GM18867 (cell line): ENCODE measurements at regions not wholly inside any gene's neighbourhood (a gene's known extent, or its start where the extent isn't known, plus 50 kb on each side); places are given as distances from the start of the nearest gene placed in this dataset.
"Not testable (repeated sequence)": the region's sequence is repeated elsewhere in the genome, so short reads cannot be mapped to it uniquely, and the experiment has no call there.

ENCODE experiments used
- ATAC-seq: cut with Tn5 transposase; IDR thresholded peaks from one replicate; pipeline ENCODE4 v1.9.1; 2021; ENCODE audit warnings: mild to moderate bottlenecking, moderate library complexity; ENCODE audit not compliant: unreplicated experiment

GRCh38 chr2:215667585-215668377 is 231.9 kb upstream of the FN1 start:
- ATAC-seq = no peak

GRCh38 chr2:215664847-215665525 is 229.1 kb upstream of the FN1 start:
- peak; percentile 70 for ATAC-seq

GRCh38 chr2:215662715-215663114 is 226.8 kb upstream of the FN1 start:
- ATAC-seq = no peak

DNA sequence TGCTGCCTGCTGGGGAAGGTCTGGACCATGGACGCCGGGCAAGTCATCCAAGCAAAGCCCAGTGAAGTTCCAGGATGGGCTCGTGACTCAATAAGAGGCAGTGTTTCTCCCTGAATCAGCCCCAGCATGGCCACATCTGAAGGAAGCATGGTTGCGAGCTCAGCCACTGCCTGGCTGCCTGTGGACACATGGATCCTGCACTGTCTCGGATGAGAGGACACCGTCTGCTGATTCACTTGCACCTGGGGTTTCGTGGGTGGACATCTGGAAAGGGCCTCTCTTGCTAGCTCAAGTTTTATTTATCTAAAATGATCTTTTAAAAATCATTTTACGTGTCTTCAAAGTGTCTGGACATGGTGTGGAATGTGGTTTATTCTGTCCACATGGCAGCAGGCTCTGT is 224.8 kb upstream of the FN1 start:
- no peak for ATAC-seq

DNA sequence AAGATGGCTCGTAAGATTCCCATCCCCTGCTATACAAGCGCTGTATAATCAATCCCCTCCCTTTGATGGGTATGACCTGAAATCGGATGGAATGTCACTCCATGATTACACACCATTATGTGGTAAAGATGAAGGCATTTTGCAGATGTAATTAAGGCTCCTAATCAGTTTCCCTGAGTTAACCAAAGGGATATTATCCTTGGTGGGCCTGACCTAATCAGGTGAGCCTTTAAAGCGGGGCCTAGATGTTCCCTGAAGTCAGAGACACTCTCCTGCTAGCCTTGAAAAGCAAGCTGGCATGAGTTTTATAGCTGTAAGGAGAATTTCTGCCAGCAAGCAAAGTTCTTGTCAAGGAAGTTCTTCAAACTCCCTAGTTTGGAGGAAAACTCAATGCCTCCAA is 223.8 kb upstream of the FN1 start:
- ATAC-seq = no peak

- ATAC-seq = no peak
These were observed 222.9 kb upstream of the FN1 start for GRCh38 chr2:215658635-215659305.

DNA sequence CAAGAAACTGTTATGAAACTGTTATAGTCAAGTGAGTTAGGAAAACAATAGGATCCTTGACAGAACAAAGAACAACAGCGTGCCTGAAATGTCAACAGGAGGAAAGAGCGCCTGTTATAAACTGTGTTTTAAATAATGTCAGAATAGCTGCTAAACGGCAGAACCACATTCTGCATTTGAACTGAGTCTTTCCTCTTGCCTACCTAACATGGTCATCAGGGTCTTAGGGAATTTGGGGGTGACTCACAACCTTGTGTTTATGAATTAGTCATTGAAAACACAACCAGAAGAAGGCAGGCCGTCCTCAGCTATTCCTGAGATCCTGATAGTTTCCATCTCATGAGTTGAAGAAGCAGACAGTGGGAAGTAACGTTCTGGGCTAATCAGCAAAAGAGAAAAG is 222.0 kb upstream of the FN1 start:
- ATAC-seq = no peak

- ATAC-seq = no peak
These were observed 218.4 kb upstream of the FN1 start for GRCh38 chr2:215654148-215654819.

DNA sequence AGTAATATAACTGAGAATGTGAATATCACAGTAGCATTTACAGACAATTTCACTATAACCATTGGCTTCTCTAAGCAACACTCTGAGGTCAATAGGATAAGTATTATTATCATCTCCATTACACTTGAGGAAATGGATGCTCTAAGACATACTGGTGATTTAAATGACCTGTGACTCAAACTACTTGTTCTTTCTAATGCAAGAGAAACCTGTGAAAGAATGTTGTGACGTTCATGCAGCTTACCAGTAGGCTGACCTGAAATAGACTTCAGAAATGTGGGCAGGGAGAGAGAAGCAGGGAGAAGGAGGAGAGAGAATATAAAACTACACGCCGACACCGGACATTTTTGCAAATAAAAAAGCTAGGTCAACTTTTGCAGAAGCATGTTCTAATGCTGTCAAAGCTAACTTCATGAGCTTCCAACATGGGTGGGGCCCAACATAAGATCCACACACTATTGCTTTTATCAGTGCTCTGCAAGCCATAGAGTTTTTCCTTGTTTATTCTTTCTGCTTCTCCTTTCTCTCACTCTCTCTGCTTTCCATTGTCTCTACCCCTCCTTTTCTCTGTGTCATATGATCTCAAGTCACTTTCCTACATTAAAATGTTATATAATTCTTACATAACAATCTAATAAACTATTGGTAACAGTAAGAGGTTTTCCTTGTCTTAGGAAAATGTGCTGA is 217.6 kb upstream of the FN1 start:
- no peak for ATAC-seq

GRCh38 chr2:215652388-215652787 is 216.5 kb upstream of the FN1 start:
- no peak for ATAC-seq

DNA sequence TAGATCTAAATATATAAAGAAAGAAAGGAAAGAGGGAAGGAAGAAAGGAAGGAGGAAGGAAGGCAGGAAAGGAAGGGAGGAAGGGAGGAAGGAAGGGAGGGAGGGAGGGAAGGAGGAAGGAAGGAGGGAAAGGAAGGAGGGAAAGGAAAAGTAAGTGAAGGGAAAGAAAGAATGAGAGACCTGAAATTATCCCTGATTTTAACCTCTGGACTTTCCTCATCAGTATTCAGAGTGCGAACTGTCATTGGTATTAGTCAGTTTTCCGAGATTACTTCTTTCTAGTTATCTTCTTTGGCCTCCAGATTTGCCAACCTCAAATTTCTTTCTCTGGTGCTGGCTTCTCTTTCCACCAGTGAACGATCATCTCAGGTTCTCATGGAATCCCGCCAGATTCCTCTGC is 215.5 kb upstream of the FN1 start:
- ATAC-seq = no peak

- ATAC-seq = no peak
These were observed 208.5 kb upstream of the FN1 start for GRCh38 chr2:215644233-215644897.

DNA sequence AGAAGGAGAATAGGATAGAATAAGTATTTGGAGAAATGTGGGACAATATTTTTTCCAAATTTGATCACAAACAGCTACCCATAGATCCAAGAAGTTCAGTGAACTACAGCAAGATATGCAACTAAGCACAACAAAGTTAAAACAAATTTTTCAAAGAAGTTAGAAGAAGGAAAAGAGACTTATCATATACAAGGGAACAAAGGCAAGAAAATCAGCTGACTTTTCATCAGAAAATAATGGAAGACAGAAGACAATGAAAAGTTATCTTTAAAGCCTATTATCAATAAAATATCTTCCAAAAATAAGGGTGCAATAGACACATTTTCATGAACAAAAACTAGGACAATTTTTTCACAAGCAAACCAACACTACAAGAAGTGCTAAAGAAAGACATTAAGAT is 202.8 kb upstream of the FN1 start:
- no peak for ATAC-seq

DNA sequence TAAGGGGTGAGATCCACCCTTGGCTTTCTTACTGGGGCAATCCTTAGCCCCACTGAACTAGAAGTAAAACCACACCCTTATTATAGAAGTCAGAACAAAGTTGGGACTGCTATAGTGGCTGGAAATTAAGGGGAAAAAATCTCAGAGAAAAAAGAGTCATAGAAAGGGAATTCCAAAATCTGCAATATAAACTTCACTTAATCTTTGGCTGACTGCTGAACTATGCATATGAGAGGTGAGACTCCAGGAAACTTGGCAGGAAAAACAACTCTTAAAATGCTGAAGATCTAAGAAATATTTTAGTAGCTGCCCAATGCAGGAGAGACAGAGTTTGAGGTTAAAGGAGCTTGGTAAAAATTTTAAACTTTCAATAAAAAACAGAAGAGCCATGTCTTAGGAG is 201.8 kb upstream of the FN1 start:
- ATAC-seq = no peak

- no peak for ATAC-seq
These were observed 200.9 kb upstream of the FN1 start for GRCh38 chr2:215636816-215637215.

- no peak for ATAC-seq
These were observed 199.9 kb upstream of the FN1 start for GRCh38 chr2:215635788-215636139.

- ATAC-seq = no peak
These were observed 199.4 kb upstream of the FN1 start for GRCh38 chr2:215635071-215635787.

DNA sequence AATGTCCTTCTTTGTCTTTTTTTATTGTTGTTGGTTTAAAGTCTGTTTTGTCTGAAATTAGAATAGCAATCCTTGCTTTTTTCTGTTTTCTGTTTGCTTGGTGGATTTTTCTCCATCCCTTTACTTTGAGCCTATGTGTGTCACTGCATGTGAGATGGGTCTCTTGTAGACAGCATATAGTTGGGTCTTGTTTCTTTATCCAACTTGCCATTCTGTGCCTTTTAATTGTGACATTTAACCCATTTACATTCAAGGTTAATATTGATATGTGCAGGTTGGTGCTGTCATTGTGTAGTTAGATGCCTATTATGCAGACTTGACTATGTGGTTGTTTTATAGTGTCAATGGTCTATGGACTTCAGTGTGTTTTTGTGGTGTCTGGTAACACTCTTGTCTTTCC is 197.5 kb upstream of the FN1 start:
- no peak for ATAC-seq

- ATAC-seq = no peak
These were observed 195.8 kb upstream of the FN1 start for GRCh38 chr2:215631696-215632095.

DNA sequence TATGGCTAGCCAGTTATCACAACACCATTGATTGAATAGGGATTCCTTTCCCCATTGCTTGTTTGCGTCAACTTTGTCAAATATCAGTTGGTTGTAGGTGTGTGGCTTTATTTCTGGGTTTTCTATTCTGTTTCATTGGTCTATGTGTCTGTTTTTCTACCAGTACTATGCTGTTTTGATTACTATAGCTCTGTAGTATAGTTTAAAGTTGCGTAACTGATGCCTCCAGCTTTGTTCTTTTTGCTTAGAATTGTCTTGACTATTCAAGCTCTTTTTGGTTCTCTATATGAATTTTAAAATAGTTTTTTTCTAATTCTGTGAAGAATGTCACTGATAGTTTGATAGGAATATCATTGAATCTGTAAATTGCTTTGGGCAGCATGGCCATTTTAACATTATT is 194.9 kb upstream of the FN1 start:
- not testable (repeated sequence) for ATAC-seq
